GM13977 (cell line): ENCODE measurements at regions not wholly inside any gene's neighbourhood (a gene's known extent, or its start where the extent isn't known, plus 50 kb on each side); places are given as distances from the start of the nearest gene placed in this dataset.
"Not testable (repeated sequence)": the region's sequence is repeated elsewhere in the genome, so short reads cannot be mapped to it uniquely, and the experiment has no call there.

Source experiments
- DNase-seq: peaks from one replicate; pipeline ENCODE4 v3.0.0; 2012; ENCODE audit warnings: low spot score
- CTCF ChIP-seq: IDR thresholded peaks from 2 replicates; pipeline ENCODE4 v1.5.1; 2012; ENCODE audit warnings: mild to moderate bottlenecking, control low read depth; ENCODE audit not compliant: insufficient read depth; ENCODE audit errors: extremely low read depth, missing control alignments
- in situ Hi-C: fragments of 300-500 bp; cut with MboI; formaldehyde crosslinking; loops from one replicate; pipeline ENCODE4 v1.12.0; 2022; ENCODE audit warnings: low sequenced_read_pairs, low pct_unique_long_range_greater_than_20kb, mixed read lengths, inconsistent platforms; ENCODE audit not compliant: unreplicated experiment

GRCh38 chr19:28577666-28578065 is 635.3 kb downstream of the UQCRFS1 start:
- DNase-seq = no peak
- TF ChIP-seq CTCF = no peak
- in situ Hi-C loops = no loop called here

GRCh38 chr19:28577233-28577632 is 635.7 kb downstream of the UQCRFS1 start:
- in situ Hi-C loops = no loop called here
- no peak for DNase-seq
- no peak for TF ChIP-seq CTCF

- no peak for DNase-seq
- in situ Hi-C loops = no loop called here
- TF ChIP-seq CTCF = no peak
Measured at GRCh38 chr19:28575816-28576215, 637.1 kb downstream of the UQCRFS1 start.

- in situ Hi-C loops, DNase-seq: not testable (repeated sequence)
Measured at GRCh38 chr19:28575312-28575711, 637.6 kb downstream of the UQCRFS1 start.

GRCh38 chr19:28574212-28574611 is 638.7 kb downstream of the UQCRFS1 start:
- no peak for DNase-seq
- in situ Hi-C loops = no loop called here
- TF ChIP-seq CTCF = no peak

- in situ Hi-C loops = no loop called here
- DNase-seq = no peak
- no peak for TF ChIP-seq CTCF
Measured at GRCh38 chr19:28569132-28570131, 643.5 kb downstream of the UQCRFS1 start.

GRCh38 chr19:28567834-28568233 is 645.1 kb downstream of the UQCRFS1 start:
- DNase-seq = no peak
- in situ Hi-C loops = no loop called here
- TF ChIP-seq CTCF = no peak
